WTC11 (cell line): ENCODE measurements at regions not wholly inside any gene's neighbourhood (a gene's known extent, or its start where the extent isn't known, plus 50 kb on each side); places are given as distances from the start of the nearest gene placed in this dataset.

Source experiments
- ATAC-seq: fragments of 200-7000 bp; cut with Tn5 transposase; 2 replicates; pipeline ENCODE4 v1.10.0; 2021; ENCODE audit warnings: mild to moderate bottlenecking, moderate library complexity
- CTCF ChIA-PET: fragments of 300-600 bp; sonication (Branson Sonifier 250); formaldehyde crosslinking; loops from one replicate; lab custom pipeline; 2021; ENCODE audit warnings: antibody characterized with exemption; lab: Charles Lee
- POLR2A ChIA-PET: fragments of 350-600 bp; sonication (Branson Sonifier 250); formaldehyde crosslinking; loops from one replicate; lab custom pipeline; 2021; ENCODE audit warnings: antibody characterized with exemption; lab: Charles Lee
- DNase-seq: peaks from one replicate; pipeline ENCODE4 v3.0.0; 2021; ENCODE audit warnings: low spot score
- H3K27ac Mint-ChIP-seq: 2 replicates; pipeline ENCODE4 v1.8.0; 2021; ENCODE audit warnings: mixed read lengths
- H3K27me3 Mint-ChIP-seq: 2 replicates; pipeline ENCODE4 v1.8.0; 2021; ENCODE audit warnings: low read depth, mild to moderate bottlenecking, moderate library complexity, mixed read lengths
- H3K36me3 Mint-ChIP-seq: 2 replicates; pipeline ENCODE4 v1.8.0; 2021; ENCODE audit warnings: mixed read lengths
- H3K4me1 Mint-ChIP-seq: 2 replicates; pipeline ENCODE4 v1.8.0; 2022; ENCODE audit warnings: mixed read lengths
- H3K4me3 Mint-ChIP-seq: 2 replicates; pipeline ENCODE4 v1.8.0; 2021; ENCODE audit warnings: mild to moderate bottlenecking, moderate library complexity, mixed read lengths
- H3K9me3 Mint-ChIP-seq: 2 replicates; pipeline ENCODE4 v1.8.0; 2021; ENCODE audit warnings: mixed read lengths
- ATF1 ChIP-seq: sonication (generic); formaldehyde crosslinking; IDR thresholded peaks from 2 replicates; pipeline ENCODE4 v1.8.1; 2023; ENCODE audit warnings: mild to moderate bottlenecking, moderate library complexity, missing genetic modification reagents
- CBFB ChIP-seq: sonication (generic); formaldehyde crosslinking; IDR thresholded peaks from 2 replicates; pipeline ENCODE4 v1.8.1; 2022; ENCODE audit warnings: mild to moderate bottlenecking, low read depth, missing genetic modification reagents
- CREB1 ChIP-seq: sonication (generic); formaldehyde crosslinking; IDR thresholded peaks from 2 replicates; pipeline ENCODE4 v1.8.0; 2023; ENCODE audit warnings: mild to moderate bottlenecking, missing genetic modification reagents
- ELF4 ChIP-seq: sonication (generic); formaldehyde crosslinking; IDR thresholded peaks from 2 replicates; pipeline ENCODE4 v1.8.1; 2022; ENCODE audit warnings: low read depth, mild to moderate bottlenecking, moderate library complexity, missing genetic modification reagents
- EMX1 ChIP-seq: fragments of 250-450 bp; sonication (Bioruptor Pico); IDR thresholded peaks from 2 replicates; pipeline ENCODE4 v1.8.0; 2021; ENCODE audit warnings: mild to moderate bottlenecking
- FOXJ3 ChIP-seq: sonication (generic); formaldehyde crosslinking; IDR thresholded peaks from 2 replicates; pipeline ENCODE4 v1.9.0; 2021; ENCODE audit warnings: missing genetic modification reagents, mild to moderate bottlenecking, borderline replicate concordance
- GTF2I ChIP-seq: fragments of 250-450 bp; sonication (Bioruptor Pico); conservative IDR thresholded peaks from 2 replicates; pipeline ENCODE4 v1.4.0; 2021; ENCODE audit warnings: mild to moderate bottlenecking
- JAZF1 ChIP-seq: fragments of 250-450 bp; sonication (Bioruptor Pico); IDR thresholded peaks from 2 replicates; pipeline ENCODE4 v1.9.0; 2021; ENCODE audit warnings: moderate library complexity, mild to moderate bottlenecking, inconsistent platforms
- JUN ChIP-seq: sonication (generic); formaldehyde crosslinking; IDR thresholded peaks from 2 replicates; pipeline ENCODE4 v1.8.0; 2023; ENCODE audit warnings: mild to moderate bottlenecking, missing genetic modification reagents
- NR1H2 ChIP-seq: sonication (generic); formaldehyde crosslinking; IDR thresholded peaks from 2 replicates; pipeline ENCODE4 v1.9.0; 2021; ENCODE audit warnings: mild to moderate bottlenecking, moderate library complexity, missing genetic modification reagents
- OVOL2 ChIP-seq: fragments of 250-450 bp; sonication (Bioruptor Pico); IDR thresholded peaks from 2 replicates; pipeline ENCODE4 v1.9.0; 2021; ENCODE audit warnings: mild to moderate bottlenecking, borderline replicate concordance
- PRRX2 ChIP-seq: fragments of 250-450 bp; sonication (Bioruptor Pico); IDR thresholded peaks from 2 replicates; pipeline ENCODE4 v1.8.0; 2021; ENCODE audit warnings: mild to moderate bottlenecking
- SOX15 ChIP-seq: fragments of 250-450 bp; sonication (Bioruptor Pico); IDR thresholded peaks from 2 replicates; pipeline ENCODE4 v1.9.0; 2021; ENCODE audit warnings: mild to moderate bottlenecking
- ZNF121 ChIP-seq: sonication (generic); formaldehyde crosslinking; IDR thresholded peaks from 2 replicates; pipeline ENCODE4 v1.8.0; 2023; ENCODE audit warnings: missing genetic modification reagents
- ZNF423 ChIP-seq: fragments of 250-450 bp; sonication (Bioruptor Pico); IDR thresholded peaks from 2 replicates; pipeline ENCODE4 v2.1.2; 2022; ENCODE audit warnings: mild to moderate bottlenecking, moderate library complexity
- ZNF671 ChIP-seq: fragments of 250-450 bp; sonication (Bioruptor Pico); IDR thresholded peaks from 2 replicates; pipeline ENCODE4 v1.8.0; 2021; ENCODE audit warnings: mild to moderate bottlenecking
- TF ChIP-seq, protein P1 (sequence below): sonication (generic); formaldehyde crosslinking; IDR thresholded peaks from 2 replicates; pipeline ENCODE4 v1.8.0; 2022; ENCODE audit warnings: mild to moderate bottlenecking, missing genetic modification reagents
- TF ChIP-seq, protein P2 (sequence below): sonication (generic); formaldehyde crosslinking; IDR thresholded peaks from 2 replicates; pipeline ENCODE4 v1.8.0; 2022; ENCODE audit warnings: mild to moderate bottlenecking, missing genetic modification reagents
- TF ChIP-seq, protein P3 (sequence below): fragments of 250-450 bp; sonication (Bioruptor Pico); conservative IDR thresholded peaks from 2 replicates; pipeline ENCODE4 v1.9.0; 2021; ENCODE audit warnings: mild to moderate bottlenecking
- TF ChIP-seq, protein P4 (sequence below): fragments of 250-450 bp; sonication (Bioruptor Pico); IDR thresholded peaks from 2 replicates; pipeline ENCODE4 v1.9.0; 2021; ENCODE audit warnings: mild to moderate bottlenecking
- TF ChIP-seq, protein P5 (sequence below): fragments of 250-450 bp; sonication (Bioruptor Pico); IDR thresholded peaks from 2 replicates; pipeline ENCODE4 v1.9.0; 2021; ENCODE audit warnings: mild to moderate bottlenecking, borderline replicate concordance
- TF ChIP-seq, protein P6 (sequence below): sonication (generic); formaldehyde crosslinking; IDR thresholded peaks from 2 replicates; pipeline ENCODE4 v1.8.0; 2023; ENCODE audit warnings: mild to moderate bottlenecking, missing genetic modification reagents

DNA sequence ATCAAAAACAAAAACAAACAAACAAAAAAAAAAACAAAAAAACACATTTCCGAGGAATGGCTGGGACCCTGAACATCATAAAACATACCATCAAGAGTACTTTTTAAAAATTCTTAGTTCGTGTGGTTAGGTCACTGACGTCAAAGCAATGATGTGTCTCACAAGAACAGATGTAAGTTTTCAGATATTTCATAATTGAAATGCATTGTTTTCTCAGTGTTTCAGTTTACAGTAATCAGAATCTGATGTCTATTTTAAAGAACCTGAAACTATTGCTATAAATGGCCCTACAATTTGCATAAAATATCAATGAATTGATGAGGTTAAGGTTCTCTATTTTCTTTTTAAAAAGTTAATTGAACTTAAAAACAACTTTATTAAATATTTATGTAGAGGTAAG lies 103.7 kb upstream of the HGF start (continued):
- TF ChIP-seq, protein P1, sequence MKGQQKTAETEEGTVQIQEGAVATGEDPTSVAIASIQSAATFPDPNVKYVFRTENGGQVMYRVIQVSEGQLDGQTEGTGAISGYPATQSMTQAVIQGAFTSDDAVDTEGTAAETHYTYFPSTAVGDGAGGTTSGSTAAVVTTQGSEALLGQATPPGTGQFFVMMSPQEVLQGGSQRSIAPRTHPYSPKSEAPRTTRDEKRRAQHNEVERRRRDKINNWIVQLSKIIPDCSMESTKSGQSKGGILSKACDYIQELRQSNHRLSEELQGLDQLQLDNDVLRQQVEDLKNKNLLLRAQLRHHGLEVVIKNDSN (CRISPR knock-in tag) = no peak
- no peak for TF ChIP-seq NR1H2 (CRISPR knock-in tag)
- TF ChIP-seq ELF4 (CRISPR knock-in tag) = no peak
- no peak for TF ChIP-seq CREB1
- no peak for TF ChIP-seq JAZF1 (CRISPR knock-in tag)
- no peak for TF ChIP-seq FOXJ3
- TF ChIP-seq ZNF423 = no peak
- TF ChIP-seq GTF2I (CRISPR knock-in tag) = no peak

DNA sequence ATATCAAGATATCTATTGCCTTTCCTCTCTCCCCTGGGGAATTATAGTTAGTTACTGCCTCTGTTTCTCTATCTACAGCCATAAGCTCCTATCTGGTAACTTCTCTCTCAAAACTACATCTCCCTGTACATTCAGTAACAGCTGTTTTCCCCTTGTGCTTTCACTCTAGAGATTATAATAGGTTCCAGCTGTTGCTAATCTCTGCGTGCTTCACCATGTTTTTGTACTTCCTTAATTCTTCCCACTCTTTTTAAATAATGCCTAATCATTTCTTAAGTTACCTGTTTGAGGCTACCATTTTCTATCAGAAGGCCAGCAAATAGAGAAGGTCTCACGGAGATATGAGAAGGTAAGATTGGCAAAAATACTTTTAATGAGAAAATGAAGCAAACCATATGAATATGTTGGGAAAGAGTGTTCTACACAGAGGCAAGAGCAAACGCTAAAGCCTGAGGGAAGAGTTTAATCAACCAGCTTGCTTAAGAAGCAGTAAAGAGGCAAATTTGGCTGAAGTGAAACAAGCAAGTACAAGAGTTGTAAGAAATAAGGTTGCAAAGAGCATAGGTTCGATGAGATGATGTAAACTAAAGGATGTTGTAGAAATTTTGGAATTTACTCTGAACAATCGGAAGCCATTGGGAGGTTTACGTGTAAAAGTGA lies 101.9 kb upstream of the HGF start:
- no peak overlapping the region for H3K4me3 Mint-ChIP-seq
- H3K9me3 Mint-ChIP-seq = no peaks in the 10 kb centered on the region
- H3K36me3 Mint-ChIP-seq = no peaks in the 10 kb centered on the region
- DNase-seq (no peak), ATAC-seq (no peak)
- CTCF ChIA-PET = no interaction called here
- no peak overlapping the region for H3K27ac Mint-ChIP-seq
- TF ChIP-seq, protein P2, sequence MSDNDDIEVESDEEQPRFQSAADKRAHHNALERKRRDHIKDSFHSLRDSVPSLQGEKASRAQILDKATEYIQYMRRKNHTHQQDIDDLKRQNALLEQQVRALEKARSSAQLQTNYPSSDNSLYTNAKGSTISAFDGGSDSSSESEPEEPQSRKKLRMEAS (CRISPR knock-in tag) = no peak
- TF ChIP-seq, protein P3, sequence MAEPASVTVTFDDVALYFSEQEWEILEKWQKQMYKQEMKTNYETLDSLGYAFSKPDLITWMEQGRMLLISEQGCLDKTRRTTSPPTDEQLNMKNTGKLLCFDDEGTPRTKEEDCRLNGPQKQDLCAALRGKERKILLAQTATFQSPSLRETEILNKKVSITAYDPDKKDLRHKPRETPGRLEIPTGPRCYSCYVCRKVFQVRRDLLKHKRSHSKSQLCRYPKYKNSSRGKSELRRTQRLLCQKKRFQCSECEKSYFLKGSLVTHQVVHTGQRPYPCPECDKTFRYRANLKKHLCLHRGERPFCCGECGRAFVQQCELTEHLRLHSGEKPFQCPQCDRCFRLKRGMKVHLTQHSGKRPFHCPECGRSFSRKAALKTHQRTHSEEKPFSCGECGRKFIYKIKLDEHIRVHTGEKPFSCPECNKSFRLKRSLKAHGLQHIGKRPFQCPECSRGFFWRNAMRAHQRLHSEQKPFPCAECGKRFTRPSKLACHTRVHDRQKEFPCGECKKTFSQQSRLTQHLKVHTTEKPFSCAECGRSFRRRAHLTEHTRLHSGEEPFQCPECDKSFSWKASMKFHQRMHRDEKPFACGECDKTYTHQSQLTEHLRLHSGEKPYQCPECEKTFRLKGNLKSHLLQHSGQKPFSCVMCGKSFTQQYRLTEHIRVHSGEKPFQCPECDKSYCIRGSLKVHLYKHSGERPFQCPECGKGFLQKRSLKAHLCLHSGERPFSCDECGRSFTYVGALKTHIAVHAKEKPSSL (CRISPR knock-in tag) = no peak
- no peak for TF ChIP-seq OVOL2 (CRISPR knock-in tag)
- TF ChIP-seq, protein P4, sequence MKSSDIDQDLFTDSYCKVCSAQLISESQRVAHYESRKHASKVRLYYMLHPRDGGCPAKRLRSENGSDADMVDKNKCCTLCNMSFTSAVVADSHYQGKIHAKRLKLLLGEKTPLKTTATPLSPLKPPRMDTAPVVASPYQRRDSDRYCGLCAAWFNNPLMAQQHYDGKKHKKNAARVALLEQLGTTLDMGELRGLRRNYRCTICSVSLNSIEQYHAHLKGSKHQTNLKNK (CRISPR knock-in tag) = no peak
- no peak for TF ChIP-seq JAZF1 (CRISPR knock-in tag)
- no peaks in the 10 kb centered on the region for H3K4me1 Mint-ChIP-seq
- POLR2A ChIA-PET = no interaction called here
- H3K27me3 Mint-ChIP-seq = no peaks in the 10 kb centered on the region

DNA sequence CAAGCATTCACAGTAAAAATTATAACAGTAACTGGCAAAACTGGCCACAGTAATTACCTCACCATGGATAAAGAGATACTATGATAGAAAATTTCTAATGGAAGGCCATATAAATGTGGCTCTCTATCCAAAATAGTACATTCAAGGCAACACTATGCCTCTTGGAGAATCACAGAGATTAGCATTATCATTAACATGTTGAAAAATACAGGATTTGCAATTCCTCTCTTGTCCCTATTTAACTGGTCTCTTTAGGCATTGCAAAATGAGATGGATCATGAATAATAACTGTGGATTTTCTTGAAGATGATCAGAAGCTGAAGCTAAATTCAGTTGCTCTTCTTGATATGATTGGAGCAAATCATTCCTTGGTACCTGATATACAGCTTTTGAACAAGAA lies 100.8 kb upstream of the HGF start:
- TF ChIP-seq ATF1 = no peak
- no peak for TF ChIP-seq ZNF121 (CRISPR knock-in tag)
- TF ChIP-seq JUN = no peak
- no peak for TF ChIP-seq PRRX2 (CRISPR knock-in tag)
- no peak for TF ChIP-seq CBFB
- no peak for TF ChIP-seq ZNF671 (CRISPR knock-in tag)
- no peak for TF ChIP-seq EMX1 (CRISPR knock-in tag)
- TF ChIP-seq, protein P5, sequence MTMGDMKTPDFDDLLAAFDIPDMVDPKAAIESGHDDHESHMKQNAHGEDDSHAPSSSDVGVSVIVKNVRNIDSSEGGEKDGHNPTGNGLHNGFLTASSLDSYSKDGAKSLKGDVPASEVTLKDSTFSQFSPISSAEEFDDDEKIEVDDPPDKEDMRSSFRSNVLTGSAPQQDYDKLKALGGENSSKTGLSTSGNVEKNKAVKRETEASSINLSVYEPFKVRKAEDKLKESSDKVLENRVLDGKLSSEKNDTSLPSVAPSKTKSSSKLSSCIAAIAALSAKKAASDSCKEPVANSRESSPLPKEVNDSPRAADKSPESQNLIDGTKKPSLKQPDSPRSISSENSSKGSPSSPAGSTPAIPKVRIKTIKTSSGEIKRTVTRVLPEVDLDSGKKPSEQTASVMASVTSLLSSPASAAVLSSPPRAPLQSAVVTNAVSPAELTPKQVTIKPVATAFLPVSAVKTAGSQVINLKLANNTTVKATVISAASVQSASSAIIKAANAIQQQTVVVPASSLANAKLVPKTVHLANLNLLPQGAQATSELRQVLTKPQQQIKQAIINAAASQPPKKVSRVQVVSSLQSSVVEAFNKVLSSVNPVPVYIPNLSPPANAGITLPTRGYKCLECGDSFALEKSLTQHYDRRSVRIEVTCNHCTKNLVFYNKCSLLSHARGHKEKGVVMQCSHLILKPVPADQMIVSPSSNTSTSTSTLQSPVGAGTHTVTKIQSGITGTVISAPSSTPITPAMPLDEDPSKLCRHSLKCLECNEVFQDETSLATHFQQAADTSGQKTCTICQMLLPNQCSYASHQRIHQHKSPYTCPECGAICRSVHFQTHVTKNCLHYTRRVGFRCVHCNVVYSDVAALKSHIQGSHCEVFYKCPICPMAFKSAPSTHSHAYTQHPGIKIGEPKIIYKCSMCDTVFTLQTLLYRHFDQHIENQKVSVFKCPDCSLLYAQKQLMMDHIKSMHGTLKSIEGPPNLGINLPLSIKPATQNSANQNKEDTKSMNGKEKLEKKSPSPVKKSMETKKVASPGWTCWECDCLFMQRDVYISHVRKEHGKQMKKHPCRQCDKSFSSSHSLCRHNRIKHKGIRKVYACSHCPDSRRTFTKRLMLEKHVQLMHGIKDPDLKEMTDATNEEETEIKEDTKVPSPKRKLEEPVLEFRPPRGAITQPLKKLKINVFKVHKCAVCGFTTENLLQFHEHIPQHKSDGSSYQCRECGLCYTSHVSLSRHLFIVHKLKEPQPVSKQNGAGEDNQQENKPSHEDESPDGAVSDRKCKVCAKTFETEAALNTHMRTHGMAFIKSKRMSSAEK (CRISPR knock-in tag) = no peak
- TF ChIP-seq JAZF1 (CRISPR knock-in tag) = no peak
- TF ChIP-seq, protein P6, sequence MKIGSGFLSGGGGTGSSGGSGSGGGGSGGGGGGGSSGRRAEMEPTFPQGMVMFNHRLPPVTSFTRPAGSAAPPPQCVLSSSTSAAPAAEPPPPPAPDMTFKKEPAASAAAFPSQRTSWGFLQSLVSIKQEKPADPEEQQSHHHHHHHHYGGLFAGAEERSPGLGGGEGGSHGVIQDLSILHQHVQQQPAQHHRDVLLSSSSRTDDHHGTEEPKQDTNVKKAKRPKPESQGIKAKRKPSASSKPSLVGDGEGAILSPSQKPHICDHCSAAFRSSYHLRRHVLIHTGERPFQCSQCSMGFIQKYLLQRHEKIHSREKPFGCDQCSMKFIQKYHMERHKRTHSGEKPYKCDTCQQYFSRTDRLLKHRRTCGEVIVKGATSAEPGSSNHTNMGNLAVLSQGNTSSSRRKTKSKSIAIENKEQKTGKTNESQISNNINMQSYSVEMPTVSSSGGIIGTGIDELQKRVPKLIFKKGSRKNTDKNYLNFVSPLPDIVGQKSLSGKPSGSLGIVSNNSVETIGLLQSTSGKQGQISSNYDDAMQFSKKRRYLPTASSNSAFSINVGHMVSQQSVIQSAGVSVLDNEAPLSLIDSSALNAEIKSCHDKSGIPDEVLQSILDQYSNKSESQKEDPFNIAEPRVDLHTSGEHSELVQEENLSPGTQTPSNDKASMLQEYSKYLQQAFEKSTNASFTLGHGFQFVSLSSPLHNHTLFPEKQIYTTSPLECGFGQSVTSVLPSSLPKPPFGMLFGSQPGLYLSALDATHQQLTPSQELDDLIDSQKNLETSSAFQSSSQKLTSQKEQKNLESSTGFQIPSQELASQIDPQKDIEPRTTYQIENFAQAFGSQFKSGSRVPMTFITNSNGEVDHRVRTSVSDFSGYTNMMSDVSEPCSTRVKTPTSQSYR (CRISPR knock-in tag) = no peak
- TF ChIP-seq SOX15 (CRISPR knock-in tag) = no peak
- TF ChIP-seq, all 79 proteins: peak for 0
- no peaks in the 10 kb centered on the region for H3K36me3 Mint-ChIP-seq
- DNase-seq (no peak), ATAC-seq (no peak)
- no peaks in the 10 kb centered on the region for H3K27me3 Mint-ChIP-seq
- no peaks in the 10 kb centered on the region for H3K4me1 Mint-ChIP-seq
- POLR2A ChIA-PET = no interaction called here
- CTCF ChIA-PET = no interaction called here
- no peak overlapping the region for H3K27ac Mint-ChIP-seq
- no peaks in the 10 kb centered on the region for H3K9me3 Mint-ChIP-seq
- no peak overlapping the region for H3K4me3 Mint-ChIP-seq
